Panc1 (cell line): ENCODE measurements at regions not wholly inside any gene's neighbourhood (a gene's known extent, or its start where the extent isn't known, plus 50 kb on each side); places are given as distances from the start of the nearest gene placed in this dataset.

Source experiments
- ATAC-seq: fragments of 200-7000 bp; cut with Tn5 transposase; 2 replicates; pipeline ENCODE4 v1.9.1; 2020; ENCODE audit warnings: mild to moderate bottlenecking, moderate library complexity
- BruUV-seq: library from RNA; stranded (reverse); fragments of 400-500 nt; replicated peaks from 2 replicates; lab custom pipeline; 2021; lab: Mats Ljungman, UMichigan
- CTCF ChIA-PET: fragments of 300-600 bp; sonication (Branson Sonifier 250); formaldehyde crosslinking; loops from one replicate; lab custom pipeline; 2022; ENCODE audit warnings: antibody characterized with exemption; lab: Charles Lee
- POLR2A ChIA-PET: fragments of 300-600 bp; sonication (Branson Sonifier 250); formaldehyde crosslinking; loops from one replicate; lab custom pipeline; 2022; ENCODE audit warnings: antibody characterized with exemption; lab: Charles Lee
- DNase-seq: peaks from one replicate; pipeline ENCODE4 v3.0.0-alpha.2; 2010; ENCODE audit warnings: low read depth, low spot score
- H3K27ac ChIP-seq: 2 replicates; pipeline ENCODE4 v1.5.1; 2011; ENCODE audit warnings: mild to moderate bottlenecking, low read length, inconsistent platforms
- H3K27me3 ChIP-seq: fragments of 200-500 bp; sonication (Bioruptor generic); 2 replicates; pipeline ENCODE4 v1.6.0; 2014; ENCODE audit warnings: low read length, inconsistent platforms; ENCODE audit not compliant: control insufficient read depth, insufficient read depth
- H3K36me3 ChIP-seq: fragments of 200-500 bp; sonication (Bioruptor generic); 2 replicates; pipeline ENCODE4 v1.5.1; 2014; ENCODE audit warnings: inconsistent platforms, mild to moderate bottlenecking, low read length, moderate library complexity; ENCODE audit not compliant: control insufficient read depth, insufficient read depth
- H3K4me1 ChIP-seq: 2 replicates; pipeline ENCODE4 v1.5.1; 2011; ENCODE audit warnings: inconsistent platforms, mild to moderate bottlenecking, low read length, moderate library complexity; ENCODE audit not compliant: control insufficient read depth, insufficient read depth
- H3K4me3 ChIP-seq, 2 experiments: 2 replicates each; pipeline ENCODE4 v1.5.1; 2011 to 2012; ENCODE audit warnings: low read depth in 2 of 2, low read length in 2 of 2, mild to moderate bottlenecking in 2 of 2, inconsistent platforms in 1 of 2, moderate library complexity in 1 of 2
- H3K9me3 ChIP-seq: fragments of 200-500 bp; sonication (Bioruptor generic); 2 replicates; pipeline ENCODE4 v1.5.1; 2014; ENCODE audit warnings: low read depth, mild to moderate bottlenecking, inconsistent platforms, low read length, moderate library complexity; ENCODE audit not compliant: control insufficient read depth, insufficient read depth
- POLR2AphosphoS5 ChIP-seq: IDR thresholded peaks from 2 replicates; pipeline ENCODE4 v1.6.1; 2012; ENCODE audit warnings: mild to moderate bottlenecking, low read depth, low read length, moderate library complexity
- SIN3A ChIP-seq: IDR thresholded peaks from 2 replicates; pipeline ENCODE4 v1.6.1; 2012; ENCODE audit warnings: low read depth, mild to moderate bottlenecking, low read length, moderate library complexity, borderline replicate concordance; ENCODE audit not compliant: insufficient read depth
- TCF7L2 ChIP-seq: IDR thresholded peaks from 2 replicates; pipeline ENCODE4 v1.6.1; 2011; ENCODE audit warnings: mild to moderate bottlenecking, low read depth, low read length, inconsistent platforms
- in situ Hi-C: cut with HindIII; loops from 2 replicates; pipeline ENCODE4 v1.10.0; 2016; ENCODE audit warnings: low sequenced_read_pairs, low pct_unique_long_range_greater_than_20kb
- intact Hi-C: fragments of 100-400 bp; cut with micrococcal nuclease; formaldehyde crosslinking; loops from one replicate; pipeline ENCODE4 v1.10.0; 2022; ENCODE audit not compliant: unreplicated experiment
- TF ChIP-seq, protein P1 (sequence below): fragments of 450-650 bp; IDR thresholded peaks from 2 replicates; pipeline ENCODE4 v1.5.1; 2017; ENCODE audit warnings: mild to moderate bottlenecking
- TF ChIP-seq, protein P2 (sequence below), 2 experiments: IDR thresholded peaks; 2 replicates each; pipeline ENCODE4 v1.6.1; 2011 to 2012; ENCODE audit warnings: low read depth in 2 of 2, control low read depth in 1 of 2, low read length in 1 of 2, mild to moderate bottlenecking in 1 of 2, moderate library complexity in 1 of 2; ENCODE audit not compliant: insufficient read depth in 1 of 2

- in situ Hi-C loops (no loop called here), intact Hi-C loops (no loop called here)
- Histone ChIP-seq H3K9me3 (peaks cover 9% of the 10 kb centered on the region; the same call in 1 of the 2 replicates), H3K27me3 (no peaks in the 10 kb centered on the region), H3K27ac (no peak overlapping the region), H3K36me3 (no peaks in the 10 kb centered on the region), H3K4me1 (no peaks in the 10 kb centered on the region), H3K4me3 (no peak overlapping the region)
- CTCF ChIA-PET: no interaction called here
- DNase-seq (no peak), ATAC-seq (no peak)
- POLR2A ChIA-PET: no interaction called here
- TF ChIP-seq, protein P1, sequence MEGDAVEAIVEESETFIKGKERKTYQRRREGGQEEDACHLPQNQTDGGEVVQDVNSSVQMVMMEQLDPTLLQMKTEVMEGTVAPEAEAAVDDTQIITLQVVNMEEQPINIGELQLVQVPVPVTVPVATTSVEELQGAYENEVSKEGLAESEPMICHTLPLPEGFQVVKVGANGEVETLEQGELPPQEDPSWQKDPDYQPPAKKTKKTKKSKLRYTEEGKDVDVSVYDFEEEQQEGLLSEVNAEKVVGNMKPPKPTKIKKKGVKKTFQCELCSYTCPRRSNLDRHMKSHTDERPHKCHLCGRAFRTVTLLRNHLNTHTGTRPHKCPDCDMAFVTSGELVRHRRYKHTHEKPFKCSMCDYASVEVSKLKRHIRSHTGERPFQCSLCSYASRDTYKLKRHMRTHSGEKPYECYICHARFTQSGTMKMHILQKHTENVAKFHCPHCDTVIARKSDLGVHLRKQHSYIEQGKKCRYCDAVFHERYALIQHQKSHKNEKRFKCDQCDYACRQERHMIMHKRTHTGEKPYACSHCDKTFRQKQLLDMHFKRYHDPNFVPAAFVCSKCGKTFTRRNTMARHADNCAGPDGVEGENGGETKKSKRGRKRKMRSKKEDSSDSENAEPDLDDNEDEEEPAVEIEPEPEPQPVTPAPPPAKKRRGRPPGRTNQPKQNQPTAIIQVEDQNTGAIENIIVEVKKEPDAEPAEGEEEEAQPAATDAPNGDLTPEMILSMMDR: no peak
- TF ChIP-seq, protein P2, sequence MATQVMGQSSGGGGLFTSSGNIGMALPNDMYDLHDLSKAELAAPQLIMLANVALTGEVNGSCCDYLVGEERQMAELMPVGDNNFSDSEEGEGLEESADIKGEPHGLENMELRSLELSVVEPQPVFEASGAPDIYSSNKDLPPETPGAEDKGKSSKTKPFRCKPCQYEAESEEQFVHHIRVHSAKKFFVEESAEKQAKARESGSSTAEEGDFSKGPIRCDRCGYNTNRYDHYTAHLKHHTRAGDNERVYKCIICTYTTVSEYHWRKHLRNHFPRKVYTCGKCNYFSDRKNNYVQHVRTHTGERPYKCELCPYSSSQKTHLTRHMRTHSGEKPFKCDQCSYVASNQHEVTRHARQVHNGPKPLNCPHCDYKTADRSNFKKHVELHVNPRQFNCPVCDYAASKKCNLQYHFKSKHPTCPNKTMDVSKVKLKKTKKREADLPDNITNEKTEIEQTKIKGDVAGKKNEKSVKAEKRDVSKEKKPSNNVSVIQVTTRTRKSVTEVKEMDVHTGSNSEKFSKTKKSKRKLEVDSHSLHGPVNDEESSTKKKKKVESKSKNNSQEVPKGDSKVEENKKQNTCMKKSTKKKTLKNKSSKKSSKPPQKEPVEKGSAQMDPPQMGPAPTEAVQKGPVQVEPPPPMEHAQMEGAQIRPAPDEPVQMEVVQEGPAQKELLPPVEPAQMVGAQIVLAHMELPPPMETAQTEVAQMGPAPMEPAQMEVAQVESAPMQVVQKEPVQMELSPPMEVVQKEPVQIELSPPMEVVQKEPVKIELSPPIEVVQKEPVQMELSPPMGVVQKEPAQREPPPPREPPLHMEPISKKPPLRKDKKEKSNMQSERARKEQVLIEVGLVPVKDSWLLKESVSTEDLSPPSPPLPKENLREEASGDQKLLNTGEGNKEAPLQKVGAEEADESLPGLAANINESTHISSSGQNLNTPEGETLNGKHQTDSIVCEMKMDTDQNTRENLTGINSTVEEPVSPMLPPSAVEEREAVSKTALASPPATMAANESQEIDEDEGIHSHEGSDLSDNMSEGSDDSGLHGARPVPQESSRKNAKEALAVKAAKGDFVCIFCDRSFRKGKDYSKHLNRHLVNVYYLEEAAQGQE (IDR thresholded peaks at IDR 0.05; ENCODE audit: insufficient read depth in 1 of 2, low read depth in 2 of 2, low read length in 1 of 2): no peak
- TF ChIP-seq TCF7L2 (no peak), POLR2AphosphoS5 (no peak), SIN3A (no peak)
- no TSS peak for BruUV-seq
These were observed 131.2 kb downstream of the C16orf95 start for GRCh38 chr16:87185983-87186382.

GRCh38 chr16:87186446-87186845, 130.7 kb downstream of the C16orf95 start:
- Histone ChIP-seq H3K4me1 (no peaks in the 10 kb centered on the region), H3K27ac (no peak overlapping the region), H3K36me3 (no peaks in the 10 kb centered on the region), H3K4me3 (no peak overlapping the region), H3K27me3 (no peaks in the 10 kb centered on the region), H3K9me3 (peaks cover 9% of the 10 kb centered on the region; the same call in 1 of the 2 replicates)
- ATAC-seq (no peak), DNase-seq (no peak)
- in situ Hi-C loops: no loop called here
- CTCF ChIA-PET: no interaction called here
- TF ChIP-seq SIN3A: no peak
- TF ChIP-seq, protein P2 (IDR thresholded peaks at IDR 0.05; ENCODE audit: insufficient read depth in 1 of 2, low read depth in 2 of 2, low read length in 1 of 2): no peak
- TF ChIP-seq POLR2AphosphoS5: no peak
- TF ChIP-seq TCF7L2: no peak
- TF ChIP-seq, protein P1: no peak
- no TSS peak for BruUV-seq
- intact Hi-C loops: no loop called here
- POLR2A ChIA-PET: no interaction called here
